HG03571 (cell line): ENCODE measurements at regions not wholly inside any gene's neighbourhood (a gene's known extent, or its start where the extent isn't known, plus 50 kb on each side); places are given as distances from the start of the nearest gene placed in this dataset.

Source experiments
- ATAC-seq: cut with Tn5 transposase; IDR thresholded peaks from one replicate; pipeline ENCODE4 v1.9.1; 2021; ENCODE audit not compliant: unreplicated experiment

DNA sequence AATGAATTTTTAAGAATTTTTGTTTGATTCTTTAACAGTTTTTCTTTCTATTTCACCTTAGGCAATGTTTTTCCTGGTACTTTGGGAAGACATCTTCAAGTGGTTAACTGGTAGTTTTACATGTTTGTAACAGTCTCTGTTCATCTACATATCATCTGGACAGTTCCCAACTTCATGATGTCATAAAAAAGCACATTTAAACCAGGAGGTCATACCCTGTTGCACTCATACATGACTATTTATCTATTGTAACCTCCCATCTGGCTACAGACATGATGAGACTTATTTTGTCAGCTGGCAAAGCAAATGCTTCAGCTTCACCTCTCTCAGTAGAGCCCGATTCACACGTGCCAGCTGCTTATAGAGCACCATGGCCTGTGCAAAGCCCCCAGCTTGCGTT is 99.8 kb upstream of the YPEL5 start:
- no peak for ATAC-seq

DNA sequence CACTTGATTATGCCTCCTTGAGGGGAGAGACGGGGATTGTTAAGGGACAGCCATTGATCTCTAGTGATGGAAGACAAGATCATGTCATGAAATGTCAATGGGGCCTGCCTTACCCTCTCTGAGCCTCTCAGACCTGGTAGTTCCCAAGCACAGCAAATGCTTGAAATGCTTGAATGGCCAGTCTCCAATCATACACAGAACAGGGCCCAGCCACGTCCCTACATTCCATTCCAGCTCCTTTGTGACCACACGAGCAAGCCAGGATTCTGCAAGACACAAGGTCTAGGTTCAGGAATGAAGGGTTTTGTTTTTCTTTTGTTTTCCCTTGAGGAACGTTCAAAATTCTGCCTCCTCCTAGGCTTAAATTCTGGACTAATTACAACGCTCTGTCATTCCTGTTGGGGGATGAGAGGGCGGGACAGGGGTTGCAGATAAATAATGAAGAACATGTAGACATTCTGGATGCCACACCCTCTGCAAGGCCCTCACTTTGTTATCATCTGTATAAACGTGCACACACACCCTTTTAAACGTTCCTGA is 98.1 kb upstream of the YPEL5 start:
- ATAC-seq: no peak

DNA sequence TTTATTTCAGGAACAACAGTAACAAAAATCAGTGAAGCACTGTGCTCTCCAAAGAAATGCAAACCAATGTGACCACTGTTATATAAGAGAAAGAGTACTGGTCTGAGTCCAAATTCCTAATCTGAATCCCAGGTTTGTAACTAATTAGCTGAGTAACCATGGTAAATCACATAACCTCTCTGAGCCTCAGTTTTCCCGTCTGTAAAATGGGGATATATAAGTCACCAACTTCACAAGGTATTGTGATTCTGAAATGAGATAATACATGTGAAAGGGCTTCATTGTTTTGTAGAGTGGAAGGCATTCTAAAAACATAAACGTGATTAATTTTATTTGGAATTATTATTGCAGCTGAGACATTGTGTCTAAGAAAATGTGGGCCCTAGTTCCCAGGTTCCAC is 91.3 kb upstream of the YPEL5 start:
- no peak for ATAC-seq

DNA sequence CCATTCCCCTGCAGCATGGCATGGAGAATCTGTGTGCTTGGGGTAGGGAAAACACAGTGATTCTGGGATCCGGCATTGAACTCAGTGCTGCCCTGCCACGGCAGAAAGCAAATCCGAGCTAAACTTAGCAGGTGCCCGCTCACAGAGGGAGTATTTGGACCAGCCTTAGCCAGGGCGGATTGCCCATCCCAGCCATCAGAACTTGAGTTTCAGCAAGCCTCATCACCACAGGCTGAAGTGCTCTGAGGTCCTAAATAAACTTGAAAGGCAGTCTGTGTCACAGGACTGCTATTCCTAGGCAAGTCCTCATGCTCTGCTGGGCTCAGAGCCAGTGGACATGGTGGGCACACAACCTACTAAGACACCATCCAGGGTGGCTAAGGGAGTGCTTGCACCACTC is 86.2 kb upstream of the YPEL5 start:
- no peak for ATAC-seq

DNA sequence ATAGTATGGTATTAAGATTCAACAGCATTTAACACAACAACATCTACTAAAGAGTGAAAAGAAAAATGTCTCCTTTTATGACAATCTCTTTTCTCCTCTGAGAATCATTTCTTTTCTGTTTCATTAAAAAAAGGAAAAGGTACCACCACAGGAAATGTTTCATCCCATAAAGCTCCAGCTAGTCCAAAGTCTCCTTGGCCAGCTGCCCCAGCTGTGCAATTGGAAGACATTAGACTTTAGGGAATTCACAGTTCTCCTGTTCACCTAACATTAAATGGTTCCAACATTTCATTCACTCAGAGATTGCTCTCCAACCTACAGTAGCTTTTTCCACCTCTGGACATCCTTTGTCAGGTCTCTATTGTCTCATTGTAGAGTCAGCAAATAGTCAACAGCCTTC is 78.7 kb upstream of the YPEL5 start:
- ATAC-seq: no peak

DNA sequence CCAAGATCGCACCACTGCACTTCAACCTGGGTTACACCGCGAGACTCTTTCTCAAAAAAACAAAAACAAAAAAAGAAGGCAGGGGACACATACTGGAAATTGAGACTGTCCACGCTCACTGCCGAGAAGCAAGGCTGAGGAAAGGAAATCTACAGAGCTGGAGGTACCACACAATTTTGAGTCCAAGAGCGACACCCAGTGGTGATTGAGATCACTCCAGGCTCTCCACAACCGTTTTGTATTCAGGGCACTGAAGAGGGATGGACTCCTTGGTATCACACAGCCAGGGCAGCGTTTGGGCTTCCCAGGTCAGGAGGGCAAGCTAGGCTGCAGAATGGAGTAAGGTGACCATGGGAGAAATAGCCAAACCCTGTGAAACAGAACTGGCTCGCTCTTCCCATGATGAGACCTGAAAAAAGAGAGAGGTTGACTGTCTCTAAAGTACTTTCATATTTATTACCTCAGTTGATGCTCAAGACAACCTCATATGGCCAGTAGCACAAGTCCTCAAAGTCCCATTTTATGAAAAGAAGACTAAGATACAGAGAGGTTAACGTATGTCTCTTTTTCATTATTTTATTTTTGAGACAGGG is 74.5 kb upstream of the YPEL5 start:
- ATAC-seq: no peak

DNA sequence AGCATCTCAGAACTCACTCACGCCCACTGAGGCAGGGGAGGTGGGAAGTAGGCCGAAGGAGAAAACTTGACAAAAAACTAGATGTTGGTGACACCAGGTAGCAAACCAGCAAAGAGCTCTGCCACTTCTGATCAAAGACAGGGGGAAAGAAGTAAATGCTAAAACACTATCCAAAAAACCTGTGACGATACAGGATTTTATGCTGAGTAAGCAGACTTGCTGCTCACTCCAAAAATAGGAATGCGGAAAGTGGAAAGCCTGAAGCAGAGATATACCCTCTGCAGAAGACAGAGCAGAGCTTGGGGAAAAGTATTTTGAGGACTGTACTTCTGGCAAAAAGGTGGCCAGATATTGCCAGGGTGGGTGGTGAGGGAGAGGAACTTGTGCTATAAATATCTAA is 73.3 kb upstream of the YPEL5 start:
- ATAC-seq: no peak

DNA sequence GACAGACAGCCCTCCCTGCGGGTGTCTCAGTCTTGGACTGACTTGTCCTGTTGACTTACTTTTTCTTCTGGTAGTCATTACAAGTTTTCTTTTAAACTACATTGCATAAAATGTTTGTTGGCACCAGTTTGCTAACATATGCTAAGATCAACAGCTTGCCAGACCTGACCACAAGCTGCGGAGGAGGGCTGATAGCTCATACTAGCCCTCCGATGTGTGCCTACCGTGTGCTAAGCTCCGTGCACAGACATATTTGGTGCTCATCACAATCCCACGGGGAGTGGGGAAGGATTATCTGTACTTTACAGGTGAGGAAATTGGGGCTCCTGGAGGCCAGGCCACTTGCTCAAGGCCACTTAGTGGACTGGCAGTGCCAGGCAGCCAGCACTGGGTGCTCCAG is 72.8 kb upstream of the YPEL5 start:
- no peak for ATAC-seq

DNA sequence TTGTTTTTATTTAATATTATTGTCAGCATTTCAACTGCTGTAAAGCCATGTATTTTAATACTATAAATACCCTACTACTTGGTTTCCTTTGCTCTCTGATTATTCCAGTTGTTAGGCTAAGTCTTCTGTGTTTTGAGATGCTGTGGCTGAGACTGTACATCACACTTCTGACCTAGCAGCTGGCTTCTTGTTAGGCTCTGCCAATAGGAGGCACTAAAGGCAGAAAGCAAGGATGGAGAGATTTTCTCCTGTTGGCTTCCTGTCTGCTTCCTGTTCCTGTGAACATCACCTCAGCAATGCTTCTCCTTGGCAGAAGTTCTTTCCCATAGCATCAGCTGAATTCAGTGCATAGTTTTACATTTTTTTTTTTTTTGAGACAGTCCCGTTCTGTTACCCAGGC is 68.3 kb upstream of the YPEL5 start:
- no peak for ATAC-seq

DNA sequence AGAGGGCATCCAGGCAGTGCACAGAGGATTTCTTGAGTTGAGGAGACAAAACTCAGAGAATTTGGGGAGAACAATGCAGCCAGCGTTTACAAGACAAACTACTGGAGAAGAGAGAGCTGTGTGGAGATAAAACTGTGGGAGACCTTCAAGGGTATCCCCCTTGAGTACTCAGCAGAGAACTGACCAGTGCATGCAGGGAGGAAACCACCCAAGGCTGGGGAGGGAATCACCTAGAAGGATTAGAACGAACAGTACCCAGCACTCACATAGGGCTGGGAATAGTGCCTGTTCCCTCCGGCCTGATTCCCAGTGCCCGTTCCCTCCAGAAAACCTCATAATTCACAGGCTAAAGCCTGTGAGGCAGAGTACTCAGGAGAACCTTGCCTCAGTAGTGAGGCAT is 61.9 kb upstream of the YPEL5 start:
- no peak for ATAC-seq

DNA sequence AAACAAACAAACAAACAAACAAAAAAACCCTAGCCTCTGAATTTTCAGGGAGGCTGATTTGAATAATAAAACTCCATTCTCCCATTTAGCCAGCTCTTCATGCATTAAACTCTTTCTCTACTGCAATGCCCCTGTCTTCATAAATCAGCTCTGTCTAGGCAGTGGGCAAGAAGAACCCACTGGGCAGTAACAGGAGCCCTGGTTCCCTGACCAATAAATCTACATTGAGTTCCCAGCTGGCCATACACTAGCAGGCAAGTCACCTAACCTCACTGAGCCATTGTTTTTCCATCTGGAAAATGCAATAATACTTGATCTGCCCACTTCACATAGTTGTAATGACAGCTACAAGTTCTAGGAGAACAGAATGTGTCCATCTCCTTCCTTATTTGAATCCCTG is 57.6 kb upstream of the YPEL5 start:
- no peak for ATAC-seq

DNA sequence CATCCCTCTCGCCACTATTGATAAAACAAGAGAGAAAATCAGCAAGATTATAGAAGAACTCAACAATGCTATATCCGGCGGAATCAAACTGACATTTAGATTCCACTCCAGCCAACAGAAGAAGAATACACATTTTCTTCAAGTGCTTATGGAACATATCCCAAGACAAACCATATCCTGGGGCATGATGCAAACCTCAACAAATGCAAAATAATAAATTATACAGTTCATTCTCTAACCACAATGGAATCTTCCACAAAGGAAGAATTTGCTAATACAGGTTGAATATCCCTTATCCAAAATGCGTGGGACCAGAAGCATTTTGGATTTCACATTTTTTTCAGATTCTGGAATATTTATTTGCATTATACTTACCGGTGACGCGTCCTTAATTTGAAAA is 51.4 kb upstream of the YPEL5 start:
- ATAC-seq: no peak

DNA sequence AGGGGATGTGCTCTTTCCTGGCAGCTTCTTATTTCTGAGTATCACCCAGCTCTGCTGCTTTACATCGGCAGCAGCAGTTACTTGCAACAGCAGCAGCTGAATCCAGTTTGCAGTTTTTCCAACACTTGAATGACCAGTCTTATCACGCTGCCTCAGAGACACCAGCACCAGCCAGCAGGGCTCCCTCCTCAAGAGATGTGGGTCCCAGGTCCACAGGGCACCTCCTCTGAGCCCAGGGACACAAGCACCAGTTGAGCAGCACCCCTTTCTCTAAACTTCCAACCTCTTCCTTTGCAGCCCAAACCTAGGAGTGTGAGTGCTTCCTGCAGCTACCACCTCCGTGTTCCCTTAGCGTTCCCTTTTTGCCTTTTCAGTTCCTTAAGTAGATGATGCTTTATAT is 50.4 kb upstream of the YPEL5 start:
- no peak for ATAC-seq
